ENCODE measurements at regions not wholly inside any gene's neighbourhood (a gene's known extent, or its start where the extent isn't known, plus 50 kb on each side); places are given as distances from the start of the nearest gene placed in this dataset.

- Histone ChIP-seq H3K27ac (ENCODE audit: low read depth in 2 of 2, low read length in 1 of 2) (no peak overlapping the region), H3K36me3 (ENCODE audit: control insufficient read depth in 2 of 2, insufficient read depth in 2 of 2, low read length in 1 of 2) (no peaks in the 10 kb centered on the region), H3K4me1 (ENCODE audit: control insufficient read depth in 2 of 2, insufficient read depth in 2 of 2, low read length in 1 of 2) (peaks cover 0 to 2% of the 10 kb centered on the region in 2 donors), H3K4me3 (ENCODE audit: low read depth in 1 of 2, low read length in 2 of 2) (no peak overlapping the region), H3K27me3 (ENCODE audit: control insufficient read depth in 1 of 2, insufficient read depth in 2 of 2, low read length in 2 of 2) (no peaks in the 10 kb centered on the region), H3K9me3 (ENCODE audit: control insufficient read depth in 2 of 2, insufficient read depth in 1 of 2, low read depth in 1 of 2, low read length in 1 of 2) (no peaks in the 10 kb centered on the region)
- WGBS, 2 donors = 87 to 92% methylated on average over 9 of the region's 9 CpGs
Measured at GRCh38 chr17:74040291-74040690, 163.2 kb upstream of the RPL38 start.

- H3K27ac ChIP-seq (ENCODE audit: low read depth in 2 of 2, low read length in 1 of 2) = no peak overlapping the region
- no peaks in the 10 kb centered on the region for H3K36me3 ChIP-seq (ENCODE audit: control insufficient read depth in 2 of 2, insufficient read depth in 2 of 2, low read length in 1 of 2)
- H3K27me3 ChIP-seq (ENCODE audit: control insufficient read depth in 1 of 2, insufficient read depth in 2 of 2, low read length in 2 of 2) = no peaks in the 10 kb centered on the region
- H3K4me1 ChIP-seq (ENCODE audit: control insufficient read depth in 2 of 2, insufficient read depth in 2 of 2, low read length in 1 of 2) = peaks cover 0 to 2% of the 10 kb centered on the region in 2 donors
- H3K9me3 ChIP-seq (ENCODE audit: control insufficient read depth in 2 of 2, insufficient read depth in 1 of 2, low read depth in 1 of 2, low read length in 1 of 2) = no peaks in the 10 kb centered on the region
- 85 to 90% methylated on average over 12 of the region's 12 CpGs for WGBS, 2 donors
- no peak overlapping the region for H3K4me3 ChIP-seq (ENCODE audit: low read depth in 1 of 2, low read length in 2 of 2)
Measured at GRCh38 chr17:74040729-74041128, 162.7 kb upstream of the RPL38 start.

- no peak overlapping the region for H3K27ac ChIP-seq (ENCODE audit: low read depth in 2 of 2, low read length in 1 of 2)
- WGBS, 2 donors = 64 to 73% methylated on average over 14 of the region's 14 CpGs
- H3K4me1 ChIP-seq (ENCODE audit: control insufficient read depth in 2 of 2, insufficient read depth in 2 of 2, low read length in 1 of 2) = peaks cover 0 to 2% of the 10 kb centered on the region in 2 donors
Measured at GRCh38 chr17:74041869-74042640, 161.4 kb upstream of the RPL38 start.

GRCh38 chr17:74042744-74043486, 160.6 kb upstream of the RPL38 start:
- Histone ChIP-seq H3K9me3 (ENCODE audit: control insufficient read depth in 2 of 2, insufficient read depth in 1 of 2, low read depth in 1 of 2, low read length in 1 of 2) (no peaks in the 10 kb centered on the region), H3K4me1 (ENCODE audit: control insufficient read depth in 2 of 2, insufficient read depth in 2 of 2, low read length in 1 of 2) (peaks cover 0 to 2% of the 10 kb centered on the region in 2 donors), H3K36me3 (ENCODE audit: control insufficient read depth in 2 of 2, insufficient read depth in 2 of 2, low read length in 1 of 2) (no peaks in the 10 kb centered on the region), H3K27ac (ENCODE audit: low read depth in 2 of 2, low read length in 1 of 2) (no peak overlapping the region), H3K27me3 (ENCODE audit: control insufficient read depth in 1 of 2, insufficient read depth in 2 of 2, low read length in 2 of 2) (no peaks in the 10 kb centered on the region), H3K4me3 (ENCODE audit: low read depth in 1 of 2, low read length in 2 of 2) (no peak overlapping the region)
- WGBS, 2 donors = 39 to 60% methylated on average over 8 of the region's 8 CpGs

More at GRCh38 chr17:74041869-74042640, 161.4 kb upstream of the RPL38 start:
- Histone ChIP-seq H3K9me3 (ENCODE audit: control insufficient read depth in 2 of 2, insufficient read depth in 1 of 2, low read depth in 1 of 2, low read length in 1 of 2) (no peaks in the 10 kb centered on the region), H3K27me3 (ENCODE audit: control insufficient read depth in 1 of 2, insufficient read depth in 2 of 2, low read length in 2 of 2) (no peaks in the 10 kb centered on the region), H3K4me3 (ENCODE audit: low read depth in 1 of 2, low read length in 2 of 2) (no peak overlapping the region), H3K36me3 (ENCODE audit: control insufficient read depth in 2 of 2, insufficient read depth in 2 of 2, low read length in 1 of 2) (no peaks in the 10 kb centered on the region)

GRCh38 chr17:74043976-74044375, 159.5 kb upstream of the RPL38 start:
- H3K27ac ChIP-seq (ENCODE audit: low read depth in 2 of 2, low read length in 1 of 2) = no peak overlapping the region
- no peaks in the 10 kb centered on the region for H3K36me3 ChIP-seq (ENCODE audit: control insufficient read depth in 2 of 2, insufficient read depth in 2 of 2, low read length in 1 of 2)
- H3K4me1 ChIP-seq (ENCODE audit: control insufficient read depth in 2 of 2, insufficient read depth in 2 of 2, low read length in 1 of 2) = peaks cover 0 to 2% of the 10 kb centered on the region in 2 donors
- H3K9me3 ChIP-seq (ENCODE audit: control insufficient read depth in 2 of 2, insufficient read depth in 1 of 2, low read depth in 1 of 2, low read length in 1 of 2) = no peaks in the 10 kb centered on the region
- H3K4me3 ChIP-seq (ENCODE audit: low read depth in 1 of 2, low read length in 2 of 2) = no peak overlapping the region
- WGBS, 2 donors = 39 to 47% methylated on average over 4 of the region's 4 CpGs
- no peaks in the 10 kb centered on the region for H3K27me3 ChIP-seq (ENCODE audit: control insufficient read depth in 1 of 2, insufficient read depth in 2 of 2, low read length in 2 of 2)

GRCh38 chr17:74045608-74046280, 157.7 kb upstream of the RPL38 start:
- H3K4me3 ChIP-seq (ENCODE audit: low read depth in 1 of 2, low read length in 2 of 2) = no peak overlapping the region
- H3K27me3 ChIP-seq (ENCODE audit: control insufficient read depth in 1 of 2, insufficient read depth in 2 of 2, low read length in 2 of 2) = no peaks in the 10 kb centered on the region
- H3K9me3 ChIP-seq (ENCODE audit: control insufficient read depth in 2 of 2, insufficient read depth in 1 of 2, low read depth in 1 of 2, low read length in 1 of 2) = no peaks in the 10 kb centered on the region
- H3K27ac ChIP-seq (ENCODE audit: low read depth in 2 of 2, low read length in 1 of 2) = no peak overlapping the region
- peaks cover 0 to 2% of the 10 kb centered on the region in 2 donors for H3K4me1 ChIP-seq (ENCODE audit: control insufficient read depth in 2 of 2, insufficient read depth in 2 of 2, low read length in 1 of 2)
- no peaks in the 10 kb centered on the region for H3K36me3 ChIP-seq (ENCODE audit: control insufficient read depth in 2 of 2, insufficient read depth in 2 of 2, low read length in 1 of 2)
- 37 to 52% methylated on average over 16 of the region's 16 CpGs for WGBS, 2 donors

- no peaks in the 10 kb centered on the region for H3K4me1 ChIP-seq (ENCODE audit: control insufficient read depth in 2 of 2, insufficient read depth in 2 of 2, low read length in 1 of 2)
- H3K27ac ChIP-seq (ENCODE audit: low read depth in 2 of 2, low read length in 1 of 2) = no peak overlapping the region
- H3K36me3 ChIP-seq (ENCODE audit: control insufficient read depth in 2 of 2, insufficient read depth in 2 of 2, low read length in 1 of 2) = no peaks in the 10 kb centered on the region
- no peaks in the 10 kb centered on the region for H3K9me3 ChIP-seq (ENCODE audit: control insufficient read depth in 2 of 2, insufficient read depth in 1 of 2, low read depth in 1 of 2, low read length in 1 of 2)
- no peak overlapping the region for H3K4me3 ChIP-seq (ENCODE audit: low read depth in 1 of 2, low read length in 2 of 2)
- no peaks in the 10 kb centered on the region for H3K27me3 ChIP-seq (ENCODE audit: control insufficient read depth in 1 of 2, insufficient read depth in 2 of 2, low read length in 2 of 2)
- WGBS, 2 donors = 75 to 76% methylated on average over 15 of the region's 15 CpGs
Measured at GRCh38 chr17:74049167-74049966, 154.1 kb upstream of the RPL38 start.

GRCh38 chr17:74049967-74050458, 153.5 kb upstream of the RPL38 start:
- Histone ChIP-seq H3K9me3 (ENCODE audit: control insufficient read depth in 2 of 2, insufficient read depth in 1 of 2, low read depth in 1 of 2, low read length in 1 of 2) (no peaks in the 10 kb centered on the region), H3K27me3 (ENCODE audit: control insufficient read depth in 1 of 2, insufficient read depth in 2 of 2, low read length in 2 of 2) (no peaks in the 10 kb centered on the region), H3K4me1 (ENCODE audit: control insufficient read depth in 2 of 2, insufficient read depth in 2 of 2, low read length in 1 of 2) (no peaks in the 10 kb centered on the region), H3K4me3 (ENCODE audit: low read depth in 1 of 2, low read length in 2 of 2) (no peak overlapping the region), H3K36me3 (ENCODE audit: control insufficient read depth in 2 of 2, insufficient read depth in 2 of 2, low read length in 1 of 2) (no peaks in the 10 kb centered on the region), H3K27ac (ENCODE audit: low read depth in 2 of 2, low read length in 1 of 2) (no peak overlapping the region)
- 41 to 50% methylated on average over 10 of the region's 10 CpGs for WGBS, 2 donors

- Histone ChIP-seq H3K9me3 (ENCODE audit: control insufficient read depth in 2 of 2, insufficient read depth in 1 of 2, low read depth in 1 of 2, low read length in 1 of 2) (no peaks in the 10 kb centered on the region), H3K4me1 (ENCODE audit: control insufficient read depth in 2 of 2, insufficient read depth in 2 of 2, low read length in 1 of 2) (no peaks in the 10 kb centered on the region), H3K27ac (ENCODE audit: low read depth in 2 of 2, low read length in 1 of 2) (no peak overlapping the region), H3K27me3 (ENCODE audit: control insufficient read depth in 1 of 2, insufficient read depth in 2 of 2, low read length in 2 of 2) (peaks cover 0 to 3% of the 10 kb centered on the region in 2 donors), H3K4me3 (ENCODE audit: low read depth in 1 of 2, low read length in 2 of 2) (no peak overlapping the region), H3K36me3 (ENCODE audit: control insufficient read depth in 2 of 2, insufficient read depth in 2 of 2, low read length in 1 of 2) (no peaks in the 10 kb centered on the region)
- 58 to 64% methylated on average over 8 of the region's 8 CpGs for WGBS, 2 donors
Measured at GRCh38 chr17:74051348-74051747, 152.1 kb upstream of the RPL38 start.

Data from esophagus (tissue), 2 donors.